ENCODE measurements at regions not wholly inside any gene's neighbourhood (a gene's known extent, or its start where the extent isn't known, plus 50 kb on each side); places are given as distances from the start of the nearest gene placed in this dataset.
"Not testable (repeated sequence)": the region's sequence is repeated elsewhere in the genome, so short reads cannot be mapped to it uniquely, and the experiment has no call there.

GRCh38 chr5:9815051-9815450, 184.9 kb upstream of the TAS2R1 start:
- Histone ChIP-seq H3K27ac (ENCODE audit: low read depth, low read length, poor library complexity, severe bottlenecking) (no peak overlapping the region), H3K9me2 (ENCODE audit: insufficient read depth, low read length) (no peaks in the 10 kb centered on the region), H3K9me3 (ENCODE audit: low read length) (no peaks in the 10 kb centered on the region), H2AFZ (ENCODE audit: low read length) (no peak overlapping the region), H3K4me3 (ENCODE audit: low read depth, low read length, poor library complexity, severe bottlenecking) (no peak overlapping the region), H4K20me1 (ENCODE audit: insufficient read depth, low read length) (no peaks in the 10 kb centered on the region), H3K36me3 (ENCODE audit: insufficient read depth, low read length) (no peaks in the 10 kb centered on the region), H3K79me2 (ENCODE audit: insufficient read depth, low read depth, low read length) (no peaks in the 10 kb centered on the region), H3K4me1 (ENCODE audit: insufficient read depth, low read length, poor library complexity, severe bottlenecking) (no peaks in the 10 kb centered on the region), H3K4me2 (ENCODE audit: low read length) (no peak overlapping the region)
- TF ChIP-seq CTCF (conservative IDR thresholded peaks at IDR 0.05; ENCODE audit: low read length) (no peak), EZH2phosphoT487 (IDR thresholded peaks at IDR 0.05; ENCODE audit: borderline replicate concordance, low read depth, low read length) (no peak)
- ChIA-PET CTCF (ENCODE audit: unreplicated experiment) (no interaction called here), POLR2A (no interaction called here)
- DNase-seq (ENCODE audit: low spot score), result no peak
- intact Hi-C loops (cut with micrococcal nuclease; ENCODE audit: unreplicated experiment), result no loop called here
- BruUV-seq (replicated peaks), result no TSS peak

GRCh38 chr5:9813305-9813704, 183.2 kb upstream of the TAS2R1 start:
- TF ChIP-seq EZH2phosphoT487 (IDR thresholded peaks at IDR 0.05; ENCODE audit: borderline replicate concordance, low read depth, low read length) (no peak), CTCF (conservative IDR thresholded peaks at IDR 0.05; ENCODE audit: low read length) (no peak)
- DNase-seq (ENCODE audit: low spot score), result no peak
- Histone ChIP-seq H3K4me3 (ENCODE audit: low read depth, low read length, poor library complexity, severe bottlenecking) (no peak overlapping the region), H3K4me2 (ENCODE audit: low read length) (no peak overlapping the region), H3K4me1 (ENCODE audit: insufficient read depth, low read length, poor library complexity, severe bottlenecking) (no peaks in the 10 kb centered on the region), H3K9me3 (ENCODE audit: low read length) (no peaks in the 10 kb centered on the region), H2AFZ (ENCODE audit: low read length) (no peak overlapping the region), H3K9me2 (ENCODE audit: insufficient read depth, low read length) (no peaks in the 10 kb centered on the region), H4K20me1 (ENCODE audit: insufficient read depth, low read length) (no peaks in the 10 kb centered on the region), H3K36me3 (ENCODE audit: insufficient read depth, low read length) (no peaks in the 10 kb centered on the region), H3K27ac (ENCODE audit: low read depth, low read length, poor library complexity, severe bottlenecking) (no peak overlapping the region), H3K79me2 (ENCODE audit: insufficient read depth, low read depth, low read length) (no peaks in the 10 kb centered on the region)
- intact Hi-C loops (cut with micrococcal nuclease; ENCODE audit: unreplicated experiment), result no loop called here
- BruUV-seq (replicated peaks), result no TSS peak
- POLR2A ChIA-PET, result no interaction called here
- CTCF ChIA-PET (ENCODE audit: unreplicated experiment), result no interaction called here

- H3K79me2 ChIP-seq (ENCODE audit: insufficient read depth, low read depth, low read length); H3K4me3 ChIP-seq (ENCODE audit: low read depth, low read length, poor library complexity, severe bottlenecking); POLR2A ChIA-PET; DNase-seq (ENCODE audit: low spot score); H3K36me3 ChIP-seq (ENCODE audit: insufficient read depth, low read length); H3K4me2 ChIP-seq (ENCODE audit: low read length); H2AFZ ChIP-seq (ENCODE audit: low read length); BruUV-seq (replicated peaks); intact Hi-C loops (cut with micrococcal nuclease; ENCODE audit: unreplicated experiment); H4K20me1 ChIP-seq (ENCODE audit: insufficient read depth, low read length); H3K9me3 ChIP-seq (ENCODE audit: low read length); H3K9me2 ChIP-seq (ENCODE audit: insufficient read depth, low read length); CTCF ChIA-PET (ENCODE audit: unreplicated experiment); H3K27ac ChIP-seq (ENCODE audit: low read depth, low read length, poor library complexity, severe bottlenecking); H3K4me1 ChIP-seq (ENCODE audit: insufficient read depth, low read length, poor library complexity, severe bottlenecking): not testable (repeated sequence)
Measured at GRCh38 chr5:9807366-9807765, 177.2 kb upstream of the TAS2R1 start.
